PC-9 (cell line): ENCODE measurements at regions not wholly inside any gene's neighbourhood (a gene's known extent, or its start where the extent isn't known, plus 50 kb on each side); places are given as distances from the start of the nearest gene placed in this dataset.

Experiments used
- CTCF ChIP-seq: fragments of 200-600 bp; sonication (generic); conservative IDR thresholded peaks from 2 replicates; pipeline ENCODE4 v1.6.1; 2017; ENCODE audit warnings: mixed run types, antibody characterized with exemption, mild to moderate bottlenecking, moderate library complexity
- EZH2 ChIP-seq: fragments of 200-600 bp; sonication (generic); IDR thresholded peaks from 2 replicates; pipeline ENCODE4 v1.8.0; 2017; ENCODE audit warnings: antibody characterized with exemption, low read depth

- TF ChIP-seq CTCF (no peak), EZH2 (no peak)
Observed at GRCh38 chr4:182136201-182136600, 107.0 kb upstream of the TENM3 start.
